ENCODE measurements at regions not wholly inside any gene's neighbourhood (a gene's known extent, or its start where the extent isn't known, plus 50 kb on each side); places are given as distances from the start of the nearest gene placed in this dataset.

- DNase-seq = no peak
Observed at GRCh38 chr3:55413236-55413635, 73.9 kb downstream of the WNT5A start.

- no peak for DNase-seq
Observed at GRCh38 chr3:55412545-55412944, 74.6 kb downstream of the WNT5A start.

- no peak for DNase-seq
Observed at GRCh38 chr3:55409806-55410205, 77.3 kb downstream of the WNT5A start.

DNA sequence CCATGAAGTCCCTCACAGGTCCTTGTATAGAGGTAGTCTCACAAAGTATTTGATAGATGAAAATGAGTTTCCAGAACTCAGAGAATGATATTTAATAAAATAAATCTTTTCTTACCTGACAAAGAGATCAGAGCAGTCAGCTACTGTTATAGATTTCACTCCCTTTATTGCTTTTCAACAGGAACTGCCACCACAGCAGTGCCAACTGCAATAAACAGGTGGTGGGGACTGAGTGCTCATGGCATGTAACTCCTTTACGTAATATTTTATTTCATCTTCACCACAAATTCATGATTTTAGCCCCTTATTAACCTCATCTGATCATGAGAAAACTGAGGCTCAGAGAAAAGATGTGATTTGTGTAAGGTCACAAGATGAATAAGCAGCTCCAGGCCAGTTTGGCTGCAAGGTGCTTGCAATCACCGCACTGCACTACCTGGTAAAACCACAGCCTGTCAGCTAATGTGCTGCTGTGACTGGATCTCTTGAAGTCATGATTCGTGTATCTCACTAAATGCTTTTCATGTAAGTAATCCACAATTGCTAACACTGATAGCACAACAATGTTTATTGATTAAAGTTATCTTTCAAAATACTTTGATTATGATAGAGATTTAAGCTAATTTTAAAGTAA is 78.8 kb downstream of the WNT5A start:
- no peak for DNase-seq

DNA sequence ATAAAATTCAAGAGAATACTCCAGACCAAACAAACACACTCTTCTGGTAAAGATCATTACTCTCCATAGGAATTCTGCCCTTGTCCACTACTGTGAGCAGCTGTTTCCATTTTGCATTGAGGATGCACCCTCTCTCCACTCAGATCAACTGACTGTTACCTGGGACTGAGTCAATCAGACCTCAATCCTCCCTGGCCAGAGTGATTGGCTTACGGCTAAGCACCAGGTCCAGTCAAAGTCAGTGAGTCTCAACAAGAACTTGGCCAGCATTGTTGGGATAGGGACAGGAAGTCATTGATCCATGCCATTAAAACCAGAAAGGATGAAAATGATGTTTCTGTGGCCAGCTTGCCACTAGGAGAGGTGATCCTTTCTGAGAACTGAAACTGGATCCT is 79.7 kb downstream of the WNT5A start:
- DNase-seq = no peak

DNA sequence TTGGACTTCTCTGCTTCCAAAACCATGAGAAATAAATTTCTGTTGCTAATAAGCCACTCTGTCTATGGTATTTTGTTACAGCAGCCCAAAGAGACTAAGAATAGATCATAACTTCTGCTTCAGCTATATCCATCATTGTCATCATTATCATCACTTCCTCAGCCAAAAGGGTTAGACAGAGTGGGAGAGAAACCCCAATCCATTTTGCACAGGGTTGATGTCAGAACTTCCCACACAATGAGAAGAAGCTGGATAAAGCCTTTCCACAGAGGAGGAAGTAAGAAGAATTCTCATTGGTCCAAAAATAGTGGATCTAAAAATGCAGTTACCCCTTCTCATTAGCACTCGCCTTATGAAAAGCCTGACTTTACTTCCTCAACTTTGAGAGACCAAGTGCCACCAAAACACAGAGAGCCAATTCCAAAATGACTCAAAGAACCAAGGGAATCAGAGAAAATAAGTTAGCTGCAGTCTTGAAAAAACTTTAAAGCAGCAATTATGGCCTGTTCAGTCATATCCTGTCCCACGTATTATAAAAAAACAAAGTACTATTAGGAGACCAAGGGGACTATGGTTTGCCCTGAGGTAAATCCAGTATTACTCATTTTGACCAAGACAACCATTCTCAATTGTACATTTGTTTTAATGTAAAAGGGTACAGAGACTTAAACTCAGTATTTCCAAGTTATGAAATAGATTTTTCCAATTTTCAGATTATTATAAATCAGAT is 80.2 kb downstream of the WNT5A start:
- DNase-seq = no peak

- DNase-seq = no peak
Observed at GRCh38 chr3:55405436-55405835, 81.7 kb downstream of the WNT5A start.

DNA sequence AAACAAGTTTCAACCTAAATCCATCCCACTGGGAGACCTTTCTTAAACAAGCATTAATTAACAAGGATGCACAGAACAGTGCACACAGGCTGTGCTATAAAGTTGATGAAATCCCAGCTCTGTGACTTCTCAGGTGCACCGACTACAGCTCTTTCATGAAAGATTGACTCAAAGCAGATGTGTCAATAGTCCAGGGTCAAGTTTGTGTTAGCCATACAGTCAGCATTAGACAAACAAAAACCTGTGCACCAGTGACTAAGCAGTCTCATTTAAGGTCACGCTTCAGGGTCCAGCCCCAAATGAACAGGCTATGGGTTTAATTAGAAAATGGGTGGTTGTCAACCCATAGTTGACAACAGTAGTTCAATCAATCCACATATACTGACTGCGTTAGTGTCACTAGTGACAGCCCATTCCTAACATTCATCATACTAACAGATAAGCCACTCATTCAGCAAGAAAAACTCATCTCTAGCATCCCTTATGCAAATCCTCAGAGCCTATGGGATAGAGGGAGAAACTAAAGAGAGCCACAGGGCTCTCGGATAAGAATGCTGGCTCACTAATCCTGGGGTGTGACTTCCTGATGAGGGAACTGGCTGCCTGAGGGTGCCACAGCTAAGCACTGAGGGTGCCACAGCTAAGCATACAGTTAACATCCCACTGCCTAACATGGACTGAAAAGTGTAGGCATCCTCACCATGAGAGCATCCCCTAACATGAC is 84.1 kb downstream of the WNT5A start:
- no peak for DNase-seq

DNA sequence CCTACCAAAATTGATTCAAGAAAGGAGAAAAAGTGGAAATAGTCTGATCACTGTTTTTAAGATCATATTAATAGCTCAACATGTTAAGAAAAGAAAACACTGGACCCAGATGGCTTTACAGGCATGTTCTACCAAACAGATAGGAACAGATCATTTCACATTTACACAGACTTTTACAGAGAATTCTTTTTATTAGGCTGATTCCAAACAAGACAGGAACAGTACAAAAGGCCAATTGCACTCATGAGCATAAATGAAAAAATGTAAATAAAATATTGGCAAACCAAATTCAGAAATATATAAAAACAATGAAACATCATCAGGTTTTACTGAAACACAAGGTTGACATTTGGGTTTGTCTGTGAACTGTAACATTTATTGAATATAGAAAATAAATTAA is 106.5 kb downstream of the WNT5A start:
- no peak for DNase-seq

GRCh38 chr3:55376753-55377347 is 110.3 kb downstream of the WNT5A start:
- DNase-seq = no peak

GRCh38 chr3:55373423-55373822 is 113.7 kb downstream of the WNT5A start:
- no peak for DNase-seq

DNA sequence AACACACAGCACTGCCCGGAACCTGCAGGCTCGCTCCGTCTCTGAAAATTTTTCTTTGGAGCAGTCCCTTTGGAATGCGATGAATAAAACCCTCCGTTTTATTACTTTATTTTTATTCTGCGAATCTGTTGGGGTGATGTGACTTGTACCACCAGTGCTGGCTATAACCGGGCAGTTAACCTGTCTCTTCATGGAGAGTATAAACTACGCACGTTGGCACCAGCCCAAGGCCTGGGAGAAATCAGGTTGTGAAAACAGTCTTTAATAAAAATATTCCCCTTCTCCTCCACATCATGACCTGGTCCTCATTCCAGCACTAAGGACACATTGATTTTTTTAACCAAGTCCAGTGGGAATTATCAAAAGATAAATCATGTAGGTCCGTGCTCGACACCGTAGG is 116.8 kb downstream of the WNT5A start:
- no peak for DNase-seq

GRCh38 chr3:55369141-55369847 is 117.8 kb downstream of the WNT5A start:
- no peak for DNase-seq

DNA sequence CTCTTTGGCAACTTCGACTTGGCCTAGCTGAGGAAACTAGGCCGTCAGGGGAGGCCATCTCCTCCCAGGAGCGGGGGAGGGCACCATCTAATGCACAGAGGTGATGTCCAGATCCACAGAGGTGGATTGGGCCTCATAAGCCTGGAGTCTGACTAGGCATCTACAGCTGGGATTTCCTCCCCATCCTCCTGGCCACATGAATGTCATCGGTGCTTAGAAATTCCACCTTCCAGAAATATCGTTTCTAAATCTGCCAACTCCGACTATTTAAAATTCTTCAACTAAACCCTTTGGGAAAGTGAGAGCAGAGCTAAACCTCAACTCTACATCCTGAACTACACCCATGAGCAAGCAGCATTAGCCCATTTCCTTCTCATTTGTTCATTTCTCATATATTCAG is 118.7 kb downstream of the WNT5A start:
- no peak for DNase-seq

DNA sequence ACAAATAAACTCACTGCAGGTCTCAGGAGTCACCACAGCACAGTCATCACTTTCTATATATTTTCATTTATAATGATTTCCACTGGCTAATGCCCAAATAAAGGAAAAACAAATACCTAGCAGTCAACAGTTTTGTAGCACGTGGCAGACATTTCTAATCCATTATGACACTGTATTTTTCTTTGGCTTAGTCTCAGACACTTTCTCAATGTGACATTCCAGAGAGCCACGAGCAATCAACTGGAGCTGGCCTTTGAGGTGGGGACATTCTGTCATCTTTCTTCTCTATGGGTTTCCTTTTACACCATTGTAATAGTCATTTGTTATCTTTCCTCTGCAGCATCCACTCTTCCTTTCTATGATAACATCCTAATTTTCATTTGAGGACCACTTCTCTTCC is 119.7 kb downstream of the WNT5A start:
- no peak for DNase-seq

DNA sequence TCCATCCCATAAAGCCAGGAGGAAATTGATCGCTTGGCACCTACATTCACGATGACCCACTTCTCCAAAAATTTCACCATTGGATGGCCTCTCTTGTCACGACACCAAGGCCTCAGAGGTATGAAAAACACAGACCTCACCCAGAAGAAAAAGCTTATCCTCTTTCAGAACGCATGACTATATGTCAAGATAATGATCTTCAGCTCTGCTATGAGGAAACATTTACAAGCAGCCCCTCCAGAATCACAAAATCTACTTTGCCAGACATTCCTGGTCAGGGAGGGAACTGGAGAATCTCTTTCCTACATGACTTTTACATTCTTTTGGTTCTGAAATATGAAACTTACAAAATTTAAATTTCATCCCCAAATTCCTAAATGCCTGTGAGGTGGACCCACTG is 122.7 kb downstream of the WNT5A start:
- no peak for DNase-seq

- DNase-seq = no peak
Observed at GRCh38 chr3:55362210-55362960, 124.7 kb downstream of the WNT5A start.

DNA sequence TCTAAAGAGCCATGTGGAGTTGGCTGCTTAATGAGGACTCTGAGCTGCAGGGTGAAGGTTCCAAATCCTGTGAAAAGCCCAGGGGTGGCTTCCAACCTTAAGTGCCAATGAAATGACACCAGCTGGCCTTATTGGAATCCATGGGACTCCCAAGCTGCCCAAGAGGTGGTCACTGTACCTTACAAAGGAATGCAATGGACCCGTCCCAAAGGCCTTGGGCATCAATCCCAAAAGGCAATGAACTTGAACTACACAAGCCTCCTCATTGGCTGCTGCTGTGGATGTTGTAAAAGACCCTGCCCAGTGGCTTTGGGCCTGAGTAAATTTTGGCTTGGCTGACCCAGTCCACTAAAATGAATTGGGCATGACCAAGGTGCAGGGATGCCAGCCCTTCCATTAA is 129.3 kb downstream of the WNT5A start:
- no peak for DNase-seq

DNA sequence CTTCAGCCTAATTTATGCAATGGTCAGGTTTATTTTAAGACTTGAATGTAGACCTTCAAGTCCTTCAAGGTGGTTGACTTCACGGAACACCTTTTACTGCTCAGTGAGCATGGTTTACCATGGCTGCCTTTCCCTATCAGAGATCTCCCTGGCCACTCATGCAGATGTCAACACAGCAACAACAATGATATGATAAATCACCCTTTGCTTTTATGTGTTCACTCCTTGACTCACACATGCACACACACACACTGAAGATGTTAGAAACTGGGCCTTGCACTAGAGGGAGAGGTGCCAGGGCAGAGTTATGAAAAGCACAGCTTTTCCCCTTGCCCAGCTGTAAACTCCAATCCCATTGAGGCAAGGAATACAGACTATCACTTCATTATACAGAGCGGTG is 134.4 kb downstream of the WNT5A start:
- DNase-seq = no peak

GRCh38 chr3:55349851-55350250 is 137.3 kb downstream of the WNT5A start:
- no peak for DNase-seq

DNA sequence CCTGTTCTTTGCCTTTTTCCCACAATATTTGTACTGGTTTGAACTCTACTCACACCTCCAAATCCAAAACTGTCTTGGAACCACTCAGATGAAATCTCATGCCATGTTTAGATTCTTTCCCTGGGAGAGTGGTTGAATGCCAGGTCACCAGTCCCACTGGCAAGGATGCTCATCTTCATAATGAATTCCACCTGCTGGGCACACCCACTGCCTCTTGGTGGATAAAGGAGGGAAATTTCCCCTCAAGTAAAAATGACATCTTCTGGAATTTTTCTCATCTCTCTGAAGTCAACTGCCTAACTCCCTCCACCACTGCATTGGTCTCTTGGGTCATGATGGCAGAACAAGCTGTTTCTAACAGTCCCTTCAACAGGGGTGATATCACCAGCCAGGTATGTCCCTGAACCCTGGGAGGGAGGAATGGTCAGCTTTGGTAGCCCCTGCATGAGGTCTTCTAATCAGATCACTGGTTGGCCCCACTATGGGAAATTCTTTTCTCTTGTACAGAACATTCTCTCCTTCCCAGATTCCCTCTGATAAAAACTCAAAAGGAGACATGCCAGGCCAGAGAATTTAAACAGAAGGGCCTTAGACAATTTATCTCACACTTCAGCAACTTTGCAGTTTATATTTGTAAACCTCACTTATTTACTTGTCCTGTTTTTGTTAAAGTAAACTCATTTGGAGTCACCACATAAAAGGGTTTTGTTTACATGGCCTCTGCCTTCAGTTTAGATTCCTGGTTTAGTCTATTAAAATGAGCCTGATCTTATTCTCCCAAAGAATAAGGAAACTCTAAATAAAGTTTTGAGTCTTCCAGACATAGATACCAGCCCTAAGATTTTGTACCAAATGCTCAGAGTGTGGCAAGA is 143.4 kb downstream of the WNT5A start:
- DNase-seq = no peak
